ENCODE measurements at regions not wholly inside any gene's neighbourhood (a gene's known extent, or its start where the extent isn't known, plus 50 kb on each side); places are given as distances from the start of the nearest gene placed in this dataset.
"Not testable (repeated sequence)": the region's sequence is repeated elsewhere in the genome, so short reads cannot be mapped to it uniquely, and the experiment has no call there.

GRCh38 chr1:30569384-30569783 is 154.0 kb downstream of the MATN1 start:
- TF ChIP-seq CTCF (conservative IDR thresholded peaks at IDR 0.05; ENCODE audit: low read depth): no peak
- no peak overlapping the region for H3K27ac ChIP-seq
- no peak for DNase-seq (ENCODE audit: low spot score)
- ChIA-PET POLR2A (ENCODE audit: low non-redundant PET) (no interaction called here), CTCF (no interaction called here)

DNA sequence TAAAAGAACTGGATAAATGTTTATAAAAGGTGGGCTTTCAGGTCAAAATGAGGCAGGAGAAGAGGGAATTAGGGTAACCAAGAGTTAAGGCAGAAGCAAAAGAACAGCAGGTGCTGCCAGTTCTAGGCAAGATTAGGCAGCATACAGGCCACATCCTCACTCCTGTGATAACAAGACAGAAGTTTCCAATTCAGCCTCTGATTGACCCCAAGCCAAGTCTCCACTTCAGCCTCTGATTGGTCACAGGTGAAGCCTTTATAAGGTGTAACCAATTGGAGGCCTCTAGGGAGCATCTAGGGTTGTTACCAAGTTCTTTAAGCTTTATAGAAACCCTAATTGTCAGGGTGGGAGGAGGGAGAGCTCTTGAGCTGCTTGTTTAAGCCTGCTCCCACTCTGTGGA is 160.8 kb downstream of the MATN1 start:
- CTCF ChIA-PET: interaction anchor here (0.7 kb wide), 1 partner anchor 21 kb away, joined by 3 read pairs; no protein-coding TSS in a partner anchor

GRCh38 chr1:30551603-30552002 is 171.8 kb downstream of the MATN1 start:
- no peak for DNase-seq (ENCODE audit: low spot score)
- no peak overlapping the region for H3K27ac ChIP-seq
- TF ChIP-seq CTCF (conservative IDR thresholded peaks at IDR 0.05; ENCODE audit: low read depth): no peak
- POLR2A ChIA-PET (ENCODE audit: low non-redundant PET): no interaction called here
- CTCF ChIA-PET: no interaction called here

More for the DNA sequence above, 160.8 kb downstream of the MATN1 start:
- DNase-seq (ENCODE audit: low spot score): no peak
- no peak overlapping the region for H3K27ac ChIP-seq
- no peak for TF ChIP-seq CTCF (conservative IDR thresholded peaks at IDR 0.05; ENCODE audit: low read depth)
- POLR2A ChIA-PET (ENCODE audit: low non-redundant PET): no interaction called here

GRCh38 chr1:30550365-30551220 is 172.8 kb downstream of the MATN1 start:
- no peak overlapping the region for H3K27ac ChIP-seq
- ChIA-PET POLR2A (ENCODE audit: low non-redundant PET) (no interaction called here), CTCF (interaction anchor here (0.7 kb wide), 1 partner anchor 50 kb away, joined by 3 read pairs; no protein-coding TSS in a partner anchor)
- no peak for TF ChIP-seq CTCF (conservative IDR thresholded peaks at IDR 0.05; ENCODE audit: low read depth)
- no peak for DNase-seq (ENCODE audit: low spot score)

DNA sequence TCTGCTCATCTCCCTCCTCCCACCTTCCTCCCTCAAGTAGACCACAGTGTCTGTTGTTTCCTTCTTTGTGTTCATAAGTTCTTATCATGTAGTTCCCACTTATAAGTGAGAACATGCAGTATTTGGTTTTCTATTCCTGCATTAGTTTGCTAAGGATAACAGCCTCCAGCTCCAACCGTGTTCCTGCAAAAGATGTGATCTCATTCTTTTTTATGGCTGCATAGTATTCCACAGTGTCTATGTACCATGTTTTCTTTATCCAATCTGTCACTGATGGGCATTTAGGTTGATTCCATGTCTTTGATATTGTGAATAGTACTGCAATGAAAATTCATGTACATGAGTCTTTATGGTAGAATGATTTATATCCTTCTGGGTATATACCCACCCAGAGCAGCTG is 173.5 kb downstream of the MATN1 start:
- POLR2A ChIA-PET (ENCODE audit: low non-redundant PET); H3K27ac ChIP-seq; DNase-seq (ENCODE audit: low spot score): not testable (repeated sequence)
- CTCF ChIA-PET: interaction anchor here (0.7 kb wide), 1 partner anchor 49 kb away, joined by 3 read pairs; no protein-coding TSS in a partner anchor

DNA sequence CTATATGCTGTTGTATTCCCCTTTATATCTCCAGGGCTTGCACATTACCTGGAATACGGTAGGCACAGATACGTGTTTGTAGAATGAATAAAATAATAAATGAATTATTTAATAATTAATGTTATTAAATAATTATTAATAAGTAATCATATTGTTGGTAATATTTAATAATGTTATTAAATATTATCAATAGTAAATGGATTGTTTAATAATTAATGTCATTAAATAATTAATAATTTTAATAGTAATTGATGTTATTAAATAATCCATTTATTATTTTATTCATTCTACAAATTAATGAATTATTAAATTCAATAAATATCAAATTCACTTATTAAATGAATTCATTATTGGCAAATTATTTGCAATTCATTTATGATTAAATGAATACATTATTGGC is 175.1 kb downstream of the MATN1 start:
- no peak for DNase-seq (ENCODE audit: low spot score)
- TF ChIP-seq CTCF (conservative IDR thresholded peaks at IDR 0.05; ENCODE audit: low read depth): no peak
- H3K27ac ChIP-seq: no peak overlapping the region
- POLR2A ChIA-PET (ENCODE audit: low non-redundant PET): no interaction called here
- CTCF ChIA-PET: no interaction called here

GRCh38 chr1:30547326-30547725 is 176.1 kb downstream of the MATN1 start:
- POLR2A ChIA-PET (ENCODE audit: low non-redundant PET); H3K27ac ChIP-seq; DNase-seq (ENCODE audit: low spot score): not testable (repeated sequence)
- CTCF ChIA-PET: interaction anchor here (0.7 kb wide), 1 partner anchor 167 kb away, joined by 3 read pairs; no protein-coding TSS in a partner anchor

Data from RWPE1 (cell line).